HG02943 (cell line): ENCODE measurements at regions not wholly inside any gene's neighbourhood (a gene's known extent, or its start where the extent isn't known, plus 50 kb on each side); places are given as distances from the start of the nearest gene placed in this dataset.
"Not testable (repeated sequence)": the region's sequence is repeated elsewhere in the genome, so short reads cannot be mapped to it uniquely, and the experiment has no call there.

Experiments used
- ATAC-seq: cut with Tn5 transposase; IDR thresholded peaks from one replicate; pipeline ENCODE4 v1.9.1; 2021; ENCODE audit warnings: mild to moderate bottlenecking, low read depth, moderate library complexity; ENCODE audit not compliant: unreplicated experiment

- no peak for ATAC-seq
These were observed 502.7 kb downstream of the RNF144A start for GRCh38 chr2:7419814-7420311.

DNA sequence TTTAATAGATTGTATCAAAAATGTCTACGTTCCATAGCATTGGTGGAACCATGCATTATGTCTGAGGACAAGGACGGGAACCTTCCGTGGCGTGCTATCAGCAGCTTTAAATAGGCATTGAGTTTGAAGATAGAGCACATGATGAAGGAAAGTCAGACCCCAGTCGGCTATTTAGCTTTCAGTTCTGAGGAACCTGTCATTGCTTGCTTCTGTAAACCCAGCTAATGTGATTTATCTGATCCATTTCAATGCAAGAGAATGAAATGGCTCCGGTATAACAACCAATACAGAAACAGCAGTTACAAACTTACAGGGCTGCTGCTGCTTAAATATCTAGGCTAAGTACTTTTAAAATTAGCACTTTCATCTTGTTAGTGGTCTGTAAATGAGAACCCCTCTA lies 503.3 kb downstream of the RNF144A start:
- ATAC-seq: no peak

- no peak for ATAC-seq
These were observed 507.3 kb downstream of the RNF144A start for GRCh38 chr2:7424481-7424880.

GRCh38 chr2:7427293-7428060 lies 510.3 kb downstream of the RNF144A start:
- ATAC-seq: no peak

DNA sequence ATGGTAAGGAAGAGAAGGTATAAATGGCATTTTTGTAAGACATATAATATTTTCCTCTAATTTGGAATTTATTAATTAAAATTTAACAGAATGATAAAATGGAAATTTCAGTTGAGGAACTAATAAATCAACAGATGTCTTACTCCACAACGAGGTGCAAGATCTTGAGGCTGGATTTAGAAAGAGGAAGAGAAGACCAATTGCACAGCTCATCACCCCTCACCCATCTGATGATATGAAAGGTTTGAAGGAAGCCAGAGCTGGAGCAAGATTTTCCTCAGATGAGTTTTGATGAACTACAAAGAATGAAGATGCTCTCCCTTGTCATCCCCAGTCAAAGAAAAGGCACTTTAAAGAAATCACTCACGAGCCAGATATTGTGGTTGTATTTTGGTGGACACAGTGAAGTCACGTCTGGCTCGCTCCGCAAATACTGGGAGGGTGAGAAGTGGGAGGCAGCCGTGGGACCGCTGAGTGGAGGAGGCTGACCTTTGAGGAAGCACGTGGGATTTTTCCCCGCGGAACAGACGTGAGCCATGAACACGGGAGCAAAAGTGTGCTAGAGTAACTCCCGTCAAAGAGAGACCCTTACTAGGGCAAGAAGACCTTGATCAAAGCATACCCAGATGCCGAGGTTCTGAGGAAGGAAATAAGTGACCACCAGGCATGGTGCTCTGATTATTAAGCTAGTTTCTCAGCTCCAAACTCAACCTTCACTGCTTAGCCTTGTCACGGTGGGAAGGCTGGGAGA lies 511.4 kb downstream of the RNF144A start:
- ATAC-seq: no peak

GRCh38 chr2:7429733-7430132 lies 512.5 kb downstream of the RNF144A start:
- no peak for ATAC-seq

DNA sequence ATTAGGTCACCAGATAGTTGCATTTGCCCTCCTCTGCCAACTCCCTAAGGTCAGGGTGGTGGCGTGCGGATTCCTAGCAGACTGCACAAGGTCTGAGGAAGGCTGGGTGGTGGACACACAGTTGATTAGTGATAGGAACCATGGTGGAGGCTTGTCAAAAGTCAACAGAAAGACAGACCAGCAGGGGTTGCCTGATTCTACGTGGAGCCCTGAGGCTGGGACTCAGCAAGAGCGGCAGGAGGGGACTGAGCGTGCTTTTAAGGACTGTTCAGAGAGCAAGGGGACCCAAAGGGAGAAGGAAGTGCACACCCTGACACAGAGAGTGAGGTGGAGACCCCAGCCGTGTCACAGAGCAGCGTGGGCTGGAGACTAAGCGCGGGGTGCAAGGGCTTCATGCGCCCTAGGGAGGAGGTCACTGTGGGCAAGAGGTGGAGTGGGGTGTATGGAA lies 513.2 kb downstream of the RNF144A start:
- ATAC-seq: no peak

GRCh38 chr2:7430869-7431641 lies 513.8 kb downstream of the RNF144A start:
- ATAC-seq: no peak

DNA sequence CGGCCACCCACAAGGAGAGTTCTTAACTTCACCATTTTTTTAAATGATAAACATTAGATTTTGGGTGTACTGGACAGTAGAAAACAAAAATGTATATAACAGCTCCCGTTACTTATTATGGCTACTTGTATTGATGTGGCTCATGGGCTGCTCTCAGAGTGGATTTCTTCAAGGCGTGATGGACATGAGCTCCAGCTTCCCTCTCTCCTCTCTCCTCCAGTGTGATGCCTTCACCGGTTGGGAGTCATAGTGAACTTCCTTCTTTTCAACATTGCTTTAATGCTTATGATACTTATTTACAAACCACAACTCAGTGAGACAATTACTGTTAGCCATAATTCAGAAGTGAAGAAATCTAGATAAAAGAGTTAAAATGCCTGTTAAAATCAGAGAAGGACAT lies 515.2 kb downstream of the RNF144A start:
- no peak for ATAC-seq

DNA sequence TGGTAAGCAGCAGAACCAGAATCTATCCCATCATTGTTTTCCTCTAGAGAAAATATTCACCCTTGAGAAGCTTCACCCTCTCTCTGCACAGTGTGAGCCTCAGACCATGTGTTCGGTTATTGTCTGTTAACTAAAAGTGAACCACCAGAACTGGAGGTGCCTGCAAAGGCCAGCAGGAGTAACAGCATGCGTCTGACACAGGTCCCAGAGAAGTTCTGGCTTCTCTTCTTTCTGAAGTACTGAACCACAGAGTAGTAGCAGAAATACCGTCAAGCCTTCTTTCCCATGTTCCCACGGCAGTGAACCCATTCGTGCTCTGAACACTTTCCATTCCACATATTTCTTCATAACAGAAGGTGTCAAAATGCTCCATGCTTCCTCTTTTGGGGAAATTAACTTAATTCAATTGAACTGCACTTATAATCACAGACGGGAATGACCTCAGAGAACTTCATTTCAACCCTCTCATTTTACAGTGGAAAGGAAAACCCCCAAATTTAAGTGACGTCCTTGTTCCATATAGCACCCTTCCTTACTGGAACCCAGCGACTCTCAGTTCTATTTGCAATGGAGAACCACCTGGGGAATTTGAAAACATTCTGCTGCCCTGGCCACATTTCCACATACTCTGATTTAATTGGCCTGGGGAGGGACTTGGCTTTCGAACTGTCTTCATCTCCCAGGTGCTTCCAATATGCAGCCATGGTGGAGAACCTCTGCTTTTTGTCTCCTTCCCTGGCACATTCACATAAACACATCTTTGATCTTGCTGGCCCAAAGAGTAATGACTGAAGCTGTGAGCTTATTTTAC lies 519.1 kb downstream of the RNF144A start:
- no peak for ATAC-seq

GRCh38 chr2:7437141-7437540 lies 519.9 kb downstream of the RNF144A start:
- no peak for ATAC-seq

DNA sequence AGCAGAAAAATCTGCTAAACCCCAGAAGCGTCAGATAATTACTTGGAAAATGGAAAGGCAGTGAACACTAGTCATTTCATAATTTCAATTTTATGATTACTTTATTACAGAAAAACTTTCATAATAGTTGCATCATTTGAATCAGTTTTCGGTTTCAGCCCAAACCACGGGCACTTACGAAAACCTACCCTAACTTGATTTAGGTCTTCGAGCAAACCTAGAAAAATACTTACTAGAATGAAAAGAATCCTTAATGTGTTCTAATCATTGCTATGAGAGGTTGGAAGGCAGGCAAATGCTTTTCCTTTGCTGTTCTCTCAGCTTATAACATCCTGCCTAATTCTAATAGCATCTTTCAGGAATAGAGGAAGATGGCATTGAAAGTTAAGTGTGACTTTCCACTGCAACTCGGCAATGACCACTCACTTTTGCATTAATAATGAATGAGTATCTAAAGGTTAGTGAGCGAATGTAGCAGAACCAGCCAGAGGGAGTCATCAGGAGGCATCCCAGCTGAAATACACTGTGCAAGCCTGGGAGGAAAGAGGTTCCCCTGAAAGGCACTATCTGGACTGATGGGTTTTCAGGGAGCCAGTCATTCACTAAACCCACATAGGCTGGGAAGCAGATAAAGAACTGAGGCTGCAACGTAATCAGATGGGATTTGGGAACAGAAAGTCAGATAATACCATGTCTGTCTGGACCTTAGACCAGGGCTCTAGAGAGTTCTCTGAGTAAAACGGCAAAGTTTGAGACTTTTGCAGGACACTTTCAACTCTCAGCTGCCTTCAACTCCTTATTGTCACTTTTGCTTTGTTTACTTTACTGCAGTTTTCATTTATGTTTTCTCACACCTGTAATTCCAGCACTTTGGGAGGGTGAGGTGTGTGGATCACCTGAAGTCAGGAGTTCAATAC lies 520.8 kb downstream of the RNF144A start:
- ATAC-seq: no peak

DNA sequence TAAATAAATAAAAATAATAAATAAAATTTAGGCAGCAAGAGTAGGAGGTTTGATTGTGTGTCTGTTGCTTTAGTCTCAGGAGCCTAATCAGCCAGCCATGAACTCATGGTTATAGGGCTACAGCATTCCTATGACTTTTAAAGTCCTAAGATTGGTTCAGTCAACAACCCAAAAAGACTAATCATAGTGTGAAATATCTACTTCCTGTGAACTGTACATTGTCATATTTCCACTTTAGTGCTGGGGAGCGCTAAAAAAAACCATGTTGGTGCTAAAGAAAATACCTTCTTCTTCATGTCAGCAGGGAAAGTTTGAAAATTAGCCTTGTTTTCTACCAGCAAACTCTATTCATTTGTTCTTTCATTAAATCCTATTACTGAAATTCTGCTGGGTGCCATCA lies 521.6 kb downstream of the RNF144A start:
- no peak for ATAC-seq

DNA sequence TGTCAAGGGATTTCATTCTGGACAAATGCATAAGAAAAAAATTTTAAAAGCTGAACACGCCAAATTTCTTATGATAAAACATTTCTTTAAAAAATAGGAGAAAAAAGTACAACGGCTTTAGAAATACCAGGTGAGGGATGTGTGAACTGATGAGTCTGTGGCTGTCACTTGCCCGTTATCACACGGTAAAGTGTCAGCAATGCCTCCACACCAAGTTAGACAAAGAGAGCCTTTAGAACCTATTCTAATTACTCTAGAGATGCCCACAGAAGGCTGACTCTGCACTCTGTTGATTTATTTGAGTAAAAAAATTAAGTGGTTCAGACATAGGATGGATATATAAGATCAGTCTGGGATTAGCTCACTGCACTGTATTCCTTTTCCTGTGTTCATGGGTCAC lies 523.8 kb downstream of the RNF144A start:
- ATAC-seq: no peak

DNA sequence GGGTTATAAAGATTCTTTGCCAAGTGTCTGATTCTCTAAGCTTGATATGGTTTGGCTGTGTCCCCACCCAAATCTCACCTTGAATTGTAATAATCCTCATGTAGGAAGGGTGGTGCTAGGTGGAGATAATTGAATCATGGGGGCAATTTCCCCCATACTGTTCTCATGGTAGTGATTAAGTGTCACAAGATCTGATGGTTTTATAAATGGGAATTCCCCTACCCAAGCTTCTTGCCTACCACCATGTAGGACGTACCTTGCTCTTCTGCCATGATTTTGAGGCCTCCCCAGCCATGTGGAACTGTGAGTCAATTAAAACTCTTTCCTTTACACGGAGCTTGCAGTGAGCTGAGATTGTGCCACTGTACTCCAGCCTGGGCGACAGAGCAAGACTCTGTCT lies 524.6 kb downstream of the RNF144A start:
- not testable (repeated sequence) for ATAC-seq

DNA sequence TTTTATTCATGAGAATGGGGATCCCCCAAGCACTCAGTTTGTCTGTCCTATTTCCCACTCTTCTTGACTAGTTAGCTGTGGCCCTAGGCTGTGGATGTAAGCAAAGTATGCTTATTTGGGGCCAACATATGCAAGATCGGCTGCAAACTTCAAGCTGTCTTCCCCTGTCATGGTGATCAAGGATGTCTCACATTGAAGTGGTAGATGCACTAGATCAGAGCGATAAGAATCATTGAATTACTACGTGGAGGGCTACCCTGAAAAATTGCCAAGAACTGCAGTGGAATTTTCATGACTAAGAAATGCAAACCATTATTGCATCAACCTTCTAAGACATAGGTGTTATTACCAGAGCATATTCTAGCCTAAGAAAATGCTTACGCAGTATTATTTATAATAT lies 527.4 kb downstream of the RNF144A start:
- no peak for ATAC-seq

- no peak for ATAC-seq
These were observed 531.5 kb downstream of the RNF144A start for GRCh38 chr2:7448578-7449264.

DNA sequence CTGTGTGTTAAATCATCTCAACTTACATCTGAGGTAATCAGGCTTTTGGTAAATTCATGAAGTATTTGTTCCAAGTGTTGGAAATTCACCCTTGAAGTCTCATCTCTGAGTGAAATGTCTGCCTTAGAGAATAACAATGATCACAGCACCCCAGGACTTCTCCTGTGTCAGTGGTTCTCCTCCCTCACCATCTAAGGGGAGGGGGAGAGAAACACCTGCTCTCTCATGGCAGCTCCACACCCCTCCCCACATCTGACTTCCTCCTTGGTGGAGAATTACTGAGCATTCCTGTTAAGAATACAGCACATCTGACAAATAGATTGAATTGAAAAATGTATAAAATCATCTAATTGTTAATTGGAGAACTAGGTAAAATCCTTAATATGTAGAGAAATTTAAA lies 532.1 kb downstream of the RNF144A start:
- ATAC-seq: no peak
